ENCODE measurements at regions not wholly inside any gene's neighbourhood (a gene's known extent, or its start where the extent isn't known, plus 50 kb on each side); places are given as distances from the start of the nearest gene placed in this dataset.

DNA sequence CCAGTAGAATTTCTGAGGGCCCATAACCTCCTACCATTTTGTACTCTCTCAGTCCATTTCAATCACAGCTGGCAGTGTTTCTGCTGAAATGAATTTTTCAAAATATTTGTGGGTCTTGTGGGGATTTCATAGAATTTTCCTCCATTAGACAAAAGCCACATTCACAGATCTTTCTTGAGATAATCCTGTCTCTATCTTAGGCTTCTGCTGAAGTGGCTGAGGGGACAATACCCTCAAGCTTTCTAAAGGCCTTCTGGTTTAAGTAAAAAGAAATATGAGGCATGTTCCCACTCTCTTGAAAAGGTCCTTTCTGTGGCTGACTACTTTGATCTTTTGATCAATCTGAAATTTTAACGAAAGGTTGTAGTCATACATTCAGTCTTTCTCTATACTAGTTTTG lies 1930.0 kb upstream of the AGA start:
- Histone ChIP-seq H3K4me2 (ENCODE audit: control insufficient read depth, insufficient read depth) (no peak overlapping the region), H3K36me3 (ENCODE audit: control insufficient read depth in 2 of 2, insufficient read depth in 2 of 2, low read length in 1 of 2) (no peaks in the 10 kb centered on the region), H3K27me3 (replicated peaks in 1 of 2; ENCODE audit: control insufficient read depth in 2 of 2, insufficient read depth in 2 of 2, low read length in 1 of 2) (no peaks in the 10 kb centered on the region), H3K9me3 (replicated peaks; ENCODE audit: control insufficient read depth, insufficient read depth, low read length) (no peaks in the 10 kb centered on the region), H3K9ac (ENCODE audit: control insufficient read depth, insufficient read depth, low read length) (no peak overlapping the region), H4K20me1 (ENCODE audit: control insufficient read depth, insufficient read depth) (no peaks in the 10 kb centered on the region), H3K4me1 (ENCODE audit: control insufficient read depth, insufficient read depth, low read length) (no peaks in the 10 kb centered on the region), H3K27ac (ENCODE audit: control insufficient read depth, insufficient read depth) (no peak overlapping the region), H3K4me3 (no peak overlapping the region), H2AFZ (ENCODE audit: control insufficient read depth, low read depth, low read length) (no peak overlapping the region), H3K79me2 (ENCODE audit: control insufficient read depth, insufficient read depth, low read length) (no peaks in the 10 kb centered on the region)
- BruUV-seq (replicated peaks), result no TSS peak
- DNase-seq (ENCODE audit: low read depth, low spot score) (no peak), FAIRE-seq (no peak), ATAC-seq (no peak)
- ChIA-PET CTCF (no interaction called here), SMC1A (ENCODE audit: uncharacterized antibody, unreplicated experiment) (no interaction called here), RAD21 (ENCODE audit: unreplicated experiment) (no interaction called here), POLR2A (no interaction called here)
- intact Hi-C loops (cut with micrococcal nuclease; ENCODE audit: unreplicated experiment) (no loop called here), in situ Hi-C loops (cut with MboI) (no loop called here)
- WGBS (ENCODE audit: insufficient coverage, insufficient replicate concordance, low lambda C conversion rate, missing lambda C conversion rate), result 0% methylated on average over 1 of the region's 1 CpG
- TF ChIP-seq JUND (IDR thresholded peaks at IDR 0.05; ENCODE audit: low read depth, low read length) (no peak), ZNF687 (IDR thresholded peaks at IDR 0.05) (no peak), CHD2 (IDR thresholded peaks at IDR 0.05; ENCODE audit: borderline replicate concordance, low read depth, low read length) (no peak), RAD51 (IDR thresholded peaks at IDR 0.05) (no peak), ZBTB11 (CRISPR knock-in tag; IDR thresholded peaks at IDR 0.05) (no peak), KDM1A (IDR thresholded peaks at IDR 0.05; ENCODE audit: borderline replicate concordance) (no peak), ZNF24 (IDR thresholded peaks at IDR 0.05) (no peak), HDGF (IDR thresholded peaks at IDR 0.05) (no peak), NFYB (IDR thresholded peaks at IDR 0.05; ENCODE audit: insufficient read depth, low read depth, low read length) (no peak), TBL1XR1 (IDR thresholded peaks at IDR 0.05; ENCODE audit: low read depth, low read length) (no peak), POU2F2 (IDR thresholded peaks at IDR 0.05; ENCODE audit: borderline replicate concordance, low read depth, low read length) (no peak)
- TF ChIP-seq, protein P1, sequence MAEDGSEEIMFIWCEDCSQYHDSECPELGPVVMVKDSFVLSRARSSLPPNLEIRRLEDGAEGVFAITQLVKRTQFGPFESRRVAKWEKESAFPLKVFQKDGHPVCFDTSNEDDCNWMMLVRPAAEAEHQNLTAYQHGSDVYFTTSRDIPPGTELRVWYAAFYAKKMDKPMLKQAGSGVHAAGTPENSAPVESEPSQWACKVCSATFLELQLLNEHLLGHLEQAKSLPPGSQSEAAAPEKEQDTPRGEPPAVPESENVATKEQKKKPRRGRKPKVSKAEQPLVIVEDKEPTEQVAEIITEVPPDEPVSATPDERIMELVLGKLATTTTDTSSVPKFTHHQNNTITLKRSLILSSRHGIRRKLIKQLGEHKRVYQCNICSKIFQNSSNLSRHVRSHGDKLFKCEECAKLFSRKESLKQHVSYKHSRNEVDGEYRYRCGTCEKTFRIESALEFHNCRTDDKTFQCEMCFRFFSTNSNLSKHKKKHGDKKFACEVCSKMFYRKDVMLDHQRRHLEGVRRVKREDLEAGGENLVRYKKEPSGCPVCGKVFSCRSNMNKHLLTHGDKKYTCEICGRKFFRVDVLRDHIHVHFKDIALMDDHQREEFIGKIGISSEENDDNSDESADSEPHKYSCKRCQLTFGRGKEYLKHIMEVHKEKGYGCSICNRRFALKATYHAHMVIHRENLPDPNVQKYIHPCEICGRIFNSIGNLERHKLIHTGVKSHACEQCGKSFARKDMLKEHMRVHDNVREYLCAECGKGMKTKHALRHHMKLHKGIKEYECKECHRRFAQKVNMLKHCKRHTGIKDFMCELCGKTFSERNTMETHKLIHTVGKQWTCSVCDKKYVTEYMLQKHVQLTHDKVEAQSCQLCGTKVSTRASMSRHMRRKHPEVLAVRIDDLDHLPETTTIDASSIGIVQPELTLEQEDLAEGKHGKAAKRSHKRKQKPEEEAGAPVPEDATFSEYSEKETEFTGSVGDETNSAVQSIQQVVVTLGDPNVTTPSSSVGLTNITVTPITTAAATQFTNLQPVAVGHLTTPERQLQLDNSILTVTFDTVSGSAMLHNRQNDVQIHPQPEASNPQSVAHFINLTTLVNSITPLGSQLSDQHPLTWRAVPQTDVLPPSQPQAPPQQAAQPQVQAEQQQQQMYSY (CRISPR knock-in tag; IDR thresholded peaks at IDR 0.05), result no peak
- TF ChIP-seq, protein P2, sequence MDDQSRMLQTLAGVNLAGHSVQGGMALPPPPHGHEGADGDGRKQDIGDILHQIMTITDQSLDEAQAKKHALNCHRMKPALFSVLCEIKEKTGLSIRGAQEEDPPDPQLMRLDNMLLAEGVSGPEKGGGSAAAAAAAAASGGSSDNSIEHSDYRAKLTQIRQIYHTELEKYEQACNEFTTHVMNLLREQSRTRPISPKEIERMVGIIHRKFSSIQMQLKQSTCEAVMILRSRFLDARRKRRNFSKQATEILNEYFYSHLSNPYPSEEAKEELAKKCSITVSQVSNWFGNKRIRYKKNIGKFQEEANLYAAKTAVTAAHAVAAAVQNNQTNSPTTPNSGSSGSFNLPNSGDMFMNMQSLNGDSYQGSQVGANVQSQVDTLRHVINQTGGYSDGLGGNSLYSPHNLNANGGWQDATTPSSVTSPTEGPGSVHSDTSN (IDR thresholded peaks at IDR 0.05; ENCODE audit: insufficient replicate concordance, low read depth, low read length), result no peak

Measured in GM12878 (cell line).